ENCODE measurements at regions not wholly inside any gene's neighbourhood (a gene's known extent, or its start where the extent isn't known, plus 50 kb on each side); places are given as distances from the start of the nearest gene placed in this dataset.

DNA sequence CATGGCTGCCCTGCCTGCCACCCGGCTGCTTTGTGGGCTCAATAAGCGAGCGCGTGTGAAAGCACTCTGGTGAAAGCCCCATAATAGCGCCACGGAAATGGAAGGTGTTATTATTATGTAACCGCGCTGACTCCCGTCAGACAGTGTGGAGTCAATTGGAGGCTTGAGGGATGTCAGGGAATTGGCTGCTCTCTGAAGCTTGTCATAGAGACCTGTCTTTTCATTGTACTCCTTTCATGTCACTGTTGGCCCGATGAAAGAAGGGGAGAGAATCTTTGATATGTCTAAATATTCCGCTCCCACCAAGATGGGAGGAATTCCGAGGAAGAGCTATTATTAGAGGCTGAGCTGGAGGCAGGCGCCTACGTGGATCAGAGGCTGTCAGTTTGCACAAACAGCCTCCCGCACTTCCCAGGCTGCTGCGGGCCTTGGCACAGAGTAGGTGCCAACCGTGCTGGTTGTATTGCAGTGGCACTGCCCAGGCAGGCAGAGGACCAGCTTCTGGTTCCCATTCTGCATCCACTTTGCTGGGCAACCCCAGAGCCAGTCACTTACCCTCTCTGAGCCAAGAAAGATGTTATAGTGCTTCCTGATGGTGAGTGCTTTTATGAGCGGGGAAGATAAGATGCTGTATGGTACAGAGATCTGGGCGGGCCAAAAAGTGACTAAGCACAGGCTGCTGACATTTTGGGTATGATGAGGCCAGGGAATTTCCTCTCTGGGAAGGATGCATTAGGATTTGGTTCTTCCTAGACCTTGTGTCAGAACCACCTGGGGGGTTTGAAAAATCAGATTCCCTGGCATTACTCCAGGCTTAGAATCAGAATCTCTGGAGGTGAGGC is 151.4 kb downstream of the RPS24 start:
- Histone ChIP-seq H3K36me3 (ENCODE audit: insufficient read depth) (no peaks in the 10 kb centered on the region), H3K4me1 (ENCODE audit: insufficient read depth) (no peaks in the 10 kb centered on the region), H3K27ac (ENCODE audit: low read depth) (no peak overlapping the region), H3K4me3 (ENCODE audit: low read depth, low read length) (no peak overlapping the region)
- 87% methylated on average over 19 of the region's 19 CpGs for WGBS
- no peak for DNase-seq (ENCODE audit: extremely low spot score)

DNA sequence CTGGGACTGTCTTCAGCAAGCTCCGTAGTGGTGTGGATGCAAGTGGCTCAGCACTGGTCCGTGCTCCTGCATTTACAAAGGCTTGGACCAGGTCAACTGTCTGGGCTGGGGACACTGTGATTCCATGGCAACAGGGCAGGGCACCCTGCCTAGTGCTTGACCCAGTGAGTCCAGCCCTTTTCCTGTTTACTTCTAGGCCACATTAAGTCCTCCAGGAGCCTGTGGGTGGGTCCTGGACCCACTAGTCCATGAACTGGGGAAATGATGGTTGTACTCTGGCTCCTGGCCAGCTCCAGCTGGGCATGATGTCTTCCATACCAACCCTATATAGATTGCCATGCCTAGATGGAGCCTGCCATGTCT is 152.0 kb downstream of the RPS24 start:
- no peak for DNase-seq (ENCODE audit: extremely low spot score)

DNA sequence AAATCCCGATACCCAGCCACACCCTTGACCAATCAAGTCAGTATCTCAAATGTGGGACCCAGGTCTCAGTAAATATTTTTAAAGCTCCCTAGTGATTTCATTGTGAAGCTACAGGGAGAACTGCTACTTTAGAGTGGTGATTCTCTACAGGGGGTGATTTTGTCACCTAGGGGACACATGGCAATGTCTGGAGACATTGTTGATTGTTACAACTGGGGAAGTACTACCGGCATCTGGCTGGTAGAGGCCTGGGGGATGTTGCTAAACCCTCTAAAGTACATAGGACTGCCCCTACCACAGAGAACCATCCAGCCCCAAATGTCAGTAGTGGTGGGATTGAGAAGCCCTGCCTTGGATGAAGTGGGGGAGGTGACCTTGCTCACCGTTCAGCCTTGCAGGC is 152.9 kb downstream of the RPS24 start:
- DNase-seq (ENCODE audit: extremely low spot score): no peak
- Histone ChIP-seq H3K4me3 (ENCODE audit: low read depth, low read length) (no peak overlapping the region), H3K36me3 (ENCODE audit: insufficient read depth) (no peaks in the 10 kb centered on the region), H3K27ac (ENCODE audit: low read depth) (no peak overlapping the region), H3K4me1 (ENCODE audit: insufficient read depth) (no peaks in the 10 kb centered on the region)
- WGBS: 90% methylated on average over 3 of the region's 3 CpGs

More for the DNA sequence above, 152.0 kb downstream of the RPS24 start:
- H3K4me1 ChIP-seq (ENCODE audit: insufficient read depth): no peaks in the 10 kb centered on the region
- no peak overlapping the region for H3K4me3 ChIP-seq (ENCODE audit: low read depth, low read length)
- no peak overlapping the region for H3K27ac ChIP-seq (ENCODE audit: low read depth)
- no peaks in the 10 kb centered on the region for H3K36me3 ChIP-seq (ENCODE audit: insufficient read depth)
- WGBS: 85% methylated on average over 2 of the region's 2 CpGs

DNA sequence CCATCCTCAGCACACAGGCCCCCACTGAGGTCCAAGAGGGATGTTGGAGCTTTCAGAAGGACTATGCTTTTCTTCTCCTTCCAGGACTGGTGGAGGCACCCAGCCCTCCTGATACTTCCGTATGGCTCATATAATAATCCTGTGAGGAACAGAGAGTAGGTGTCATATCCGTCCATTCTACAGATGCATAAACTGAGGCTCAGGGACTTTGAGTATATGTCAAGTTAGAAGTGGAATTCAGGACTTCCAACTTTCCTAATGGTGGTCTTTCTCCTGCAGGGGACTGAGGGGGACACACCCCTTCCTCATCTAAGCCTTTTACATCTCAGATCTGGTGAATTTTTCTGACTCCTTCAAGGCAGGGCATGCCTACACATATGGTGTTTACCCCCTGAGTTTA is 153.7 kb downstream of the RPS24 start:
- H3K4me1 ChIP-seq (ENCODE audit: insufficient read depth): no peaks in the 10 kb centered on the region
- H3K4me3 ChIP-seq (ENCODE audit: low read depth, low read length): no peak overlapping the region
- no peaks in the 10 kb centered on the region for H3K36me3 ChIP-seq (ENCODE audit: insufficient read depth)
- H3K27ac ChIP-seq (ENCODE audit: low read depth): no peak overlapping the region
- DNase-seq (ENCODE audit: extremely low spot score): no peak
- 96% methylated on average over 2 of the region's 2 CpGs for WGBS

DNA sequence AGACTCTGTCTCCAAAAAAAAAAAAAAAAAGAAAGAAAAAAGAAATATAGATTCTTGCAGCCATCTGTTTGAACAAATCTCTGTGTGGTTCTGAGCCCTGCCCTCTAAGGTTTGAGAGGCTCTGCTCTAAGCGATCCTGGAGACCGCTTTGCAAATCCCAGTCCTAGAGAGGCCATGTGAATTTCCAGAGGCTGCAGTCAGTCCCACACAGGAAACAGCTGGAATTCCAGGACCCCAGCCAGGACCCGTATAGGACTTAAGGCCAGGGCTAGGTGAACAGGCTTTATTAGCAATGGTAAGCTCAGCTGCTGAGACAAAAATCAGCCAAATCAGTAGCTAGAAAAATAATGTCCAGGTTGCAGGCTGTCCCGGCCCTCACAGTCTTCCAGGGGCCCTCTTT is 154.8 kb downstream of the RPS24 start:
- no peak overlapping the region for H3K4me3 ChIP-seq (ENCODE audit: low read depth, low read length)
- no peak overlapping the region for H3K27ac ChIP-seq (ENCODE audit: low read depth)
- no peaks in the 10 kb centered on the region for H3K4me1 ChIP-seq (ENCODE audit: insufficient read depth)
- DNase-seq (ENCODE audit: extremely low spot score): no peak
- 70% methylated on average over 4 of the region's 4 CpGs for WGBS
- no peaks in the 10 kb centered on the region for H3K36me3 ChIP-seq (ENCODE audit: insufficient read depth)

DNA sequence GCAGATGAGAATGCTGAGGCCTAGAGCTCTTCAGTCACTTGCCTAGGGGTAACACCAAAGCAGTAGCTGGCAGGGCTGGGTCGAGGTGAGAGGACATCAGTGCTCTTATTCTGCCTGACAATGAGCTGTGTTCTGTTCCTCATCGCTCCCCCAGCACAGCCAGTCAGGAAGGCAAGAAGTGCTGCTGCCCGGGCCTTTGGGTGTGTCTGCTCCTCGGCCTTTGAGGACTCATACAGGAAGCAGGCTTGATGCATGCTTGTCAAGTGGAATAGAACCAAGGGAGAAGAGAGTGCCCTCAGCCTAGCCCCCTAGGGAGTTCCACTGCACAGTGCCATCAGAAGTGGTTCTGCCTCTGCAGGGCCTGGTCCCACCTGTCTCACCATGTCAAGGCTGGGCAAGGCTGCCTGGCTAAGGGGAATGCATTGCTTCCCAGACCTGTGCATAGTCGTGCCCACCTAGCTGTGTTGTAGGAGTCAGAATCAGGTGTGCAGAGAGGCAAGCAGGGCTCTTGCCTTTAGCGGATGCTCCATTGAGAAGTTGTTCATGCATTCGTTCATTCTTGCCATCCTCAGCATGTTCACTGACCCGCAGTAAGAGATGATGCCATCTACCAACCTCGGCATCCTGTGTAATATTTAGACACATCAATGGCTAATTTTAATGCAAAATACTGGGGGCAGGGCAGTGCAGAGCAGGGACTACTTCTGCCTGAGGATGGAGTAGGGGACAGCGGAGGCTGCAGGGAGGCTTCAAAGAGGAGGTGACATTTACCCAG is 156.6 kb downstream of the RPS24 start:
- 90% methylated on average over 10 of the region's 10 CpGs for WGBS
- no peak overlapping the region for H3K27ac ChIP-seq (ENCODE audit: low read depth)
- DNase-seq (ENCODE audit: extremely low spot score): no peak
- no peaks in the 10 kb centered on the region for H3K36me3 ChIP-seq (ENCODE audit: insufficient read depth)
- H3K4me3 ChIP-seq (ENCODE audit: low read depth, low read length): no peak overlapping the region
- no peaks in the 10 kb centered on the region for H3K4me1 ChIP-seq (ENCODE audit: insufficient read depth)

DNA sequence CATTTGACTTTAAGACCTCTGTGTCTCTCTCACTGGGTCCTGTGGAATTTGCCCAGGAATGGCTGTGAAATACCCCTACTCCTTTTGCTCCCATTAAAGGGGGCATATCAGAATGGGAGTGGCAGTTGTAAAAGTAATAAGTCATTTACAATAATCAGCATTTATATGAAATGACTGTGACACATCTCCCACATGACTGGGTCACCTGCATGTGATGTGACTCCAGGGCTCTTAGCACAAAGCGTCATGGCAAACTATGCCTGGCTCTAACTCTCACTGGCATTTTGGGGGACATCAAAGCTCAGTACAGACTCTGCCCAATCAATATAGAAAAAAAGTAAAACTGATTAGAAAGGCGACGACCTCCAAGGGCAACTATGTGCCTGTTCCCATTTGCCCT is 157.6 kb downstream of the RPS24 start:
- no peaks in the 10 kb centered on the region for H3K36me3 ChIP-seq (ENCODE audit: insufficient read depth)
- no peak for DNase-seq (ENCODE audit: extremely low spot score)
- no peak overlapping the region for H3K27ac ChIP-seq (ENCODE audit: low read depth)
- 96% methylated on average over 3 of the region's 3 CpGs for WGBS
- H3K4me1 ChIP-seq (ENCODE audit: insufficient read depth): no peaks in the 10 kb centered on the region
- no peak overlapping the region for H3K4me3 ChIP-seq (ENCODE audit: low read depth, low read length)

DNA sequence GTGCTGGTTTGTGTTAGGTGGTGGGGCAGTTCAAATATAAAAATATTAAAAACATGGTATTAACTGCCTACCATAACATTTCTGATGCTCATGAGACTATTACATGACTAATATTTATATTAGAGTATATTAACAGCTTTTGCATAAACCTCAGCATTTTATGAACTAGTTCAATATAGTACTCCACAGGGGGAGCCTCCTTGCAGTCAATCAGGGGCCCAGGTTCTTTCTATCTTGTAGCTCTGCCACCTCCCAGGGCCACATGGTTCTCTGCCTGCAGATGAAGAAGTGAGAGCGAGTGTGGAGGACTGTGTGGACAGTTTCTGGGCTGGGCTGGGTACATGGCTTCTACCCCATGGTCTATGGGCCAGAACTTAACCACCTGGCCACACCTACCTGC is 159.5 kb downstream of the RPS24 start:
- Histone ChIP-seq H3K4me1 (ENCODE audit: insufficient read depth) (no peaks in the 10 kb centered on the region), H3K36me3 (ENCODE audit: insufficient read depth) (no peaks in the 10 kb centered on the region), H3K4me3 (ENCODE audit: low read depth, low read length) (no peak overlapping the region), H3K27ac (ENCODE audit: low read depth) (no peak overlapping the region)
- DNase-seq (ENCODE audit: extremely low spot score): no peak
- WGBS: 96% methylated on average over 1 of the region's 1 CpG

DNA sequence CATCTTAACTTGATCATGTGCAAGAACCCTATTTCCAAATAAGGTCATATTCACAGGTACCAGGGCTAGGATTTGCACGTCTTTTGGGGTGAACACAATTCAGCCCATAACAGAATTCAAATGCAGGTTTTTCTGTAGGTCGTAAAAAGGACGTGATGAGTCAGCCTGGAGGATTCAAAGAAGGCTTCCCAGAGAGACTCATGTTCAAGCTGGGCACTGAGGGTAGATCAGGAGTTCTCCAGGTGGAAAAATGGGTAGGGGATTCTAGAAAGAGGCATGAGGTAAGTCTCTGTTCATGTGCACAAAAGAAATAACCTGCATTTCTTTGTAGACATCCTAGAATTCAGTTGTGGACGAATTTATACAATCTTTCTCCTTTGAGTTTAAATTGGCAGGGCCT is 160.4 kb downstream of the RPS24 start:
- Histone ChIP-seq H3K36me3 (ENCODE audit: insufficient read depth) (no peaks in the 10 kb centered on the region), H3K4me3 (ENCODE audit: low read depth, low read length) (no peak overlapping the region), H3K4me1 (ENCODE audit: insufficient read depth) (no peaks in the 10 kb centered on the region), H3K27ac (ENCODE audit: low read depth) (no peak overlapping the region)
- 75% methylated on average over 4 of the region's 4 CpGs for WGBS
- DNase-seq (ENCODE audit: extremely low spot score): no peak

DNA sequence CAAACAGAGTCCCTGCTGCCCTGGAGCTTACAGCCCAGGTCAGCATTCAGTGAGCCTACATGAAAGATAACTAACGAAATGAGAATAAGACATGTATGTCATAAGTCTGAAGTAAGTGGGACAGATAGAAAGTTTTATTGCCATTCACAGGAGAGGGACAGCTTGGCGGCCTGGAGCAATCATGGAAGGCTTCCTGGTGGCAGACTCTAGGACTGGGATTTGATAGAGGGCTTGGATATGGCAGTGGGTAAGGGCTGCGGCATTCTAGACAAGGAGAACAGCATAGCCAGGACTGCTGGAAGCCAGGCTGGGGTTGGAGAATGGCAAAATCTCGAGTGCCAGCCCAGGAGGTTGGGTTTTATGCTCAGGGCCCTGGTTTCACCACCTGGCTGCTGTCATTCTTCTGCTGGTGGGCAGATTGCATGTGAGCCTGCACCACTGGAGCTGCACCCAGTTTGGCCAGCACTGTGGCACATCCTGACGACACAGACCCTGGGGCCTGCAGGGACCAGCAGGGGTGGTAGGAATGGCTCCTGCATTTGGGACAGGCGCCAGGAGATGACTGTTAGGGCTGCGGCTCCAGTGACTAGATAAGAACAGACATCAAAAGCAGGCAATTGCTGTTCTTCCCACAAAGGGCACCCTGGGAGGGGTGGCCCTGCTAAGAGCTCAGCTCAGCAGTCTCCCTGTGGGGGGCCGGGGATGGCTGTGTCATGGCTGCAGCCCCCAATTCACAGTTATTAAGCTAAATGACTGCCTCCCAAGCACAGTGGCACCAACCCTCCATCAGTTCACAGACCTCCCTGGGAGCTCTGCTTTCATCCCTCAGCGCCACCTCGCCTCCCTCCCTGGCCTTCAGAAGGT is 161.1 kb downstream of the RPS24 start:
- no peak overlapping the region for H3K4me3 ChIP-seq (ENCODE audit: low read depth, low read length)
- whole genome bisulfite sequencing: 87% methylated on average over 10 of the region's 10 CpGs
- H3K4me1 ChIP-seq (ENCODE audit: insufficient read depth): no peaks in the 10 kb centered on the region
- no peaks in the 10 kb centered on the region for H3K36me3 ChIP-seq (ENCODE audit: insufficient read depth)
- DNase-seq (ENCODE audit: extremely low spot score): no peak
- no peak overlapping the region for H3K27ac ChIP-seq (ENCODE audit: low read depth)

DNA sequence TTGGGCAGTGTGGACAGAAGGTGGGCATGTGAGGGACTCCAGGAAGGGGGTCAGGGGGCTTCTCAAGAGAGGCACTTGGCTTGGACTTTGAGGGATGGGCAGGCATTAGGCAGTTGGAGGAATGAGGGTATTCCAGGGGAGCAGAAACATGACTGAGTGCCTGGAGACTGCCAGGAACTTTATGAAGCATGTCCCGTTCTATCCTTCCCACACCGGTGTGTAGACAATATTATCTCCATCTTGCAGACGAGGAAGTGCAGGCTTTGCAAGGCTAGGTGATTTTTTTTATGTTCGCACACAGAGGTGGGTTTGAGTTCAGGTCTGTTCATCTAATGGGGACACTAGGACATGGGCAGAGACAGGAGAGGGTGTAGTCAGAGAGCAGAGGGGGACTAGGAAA is 162.7 kb downstream of the RPS24 start:
- H3K27ac ChIP-seq (ENCODE audit: low read depth): no peak overlapping the region
- H3K36me3 ChIP-seq (ENCODE audit: insufficient read depth): no peaks in the 10 kb centered on the region
- no peaks in the 10 kb centered on the region for H3K4me1 ChIP-seq (ENCODE audit: insufficient read depth)
- no peak overlapping the region for H3K4me3 ChIP-seq (ENCODE audit: low read depth, low read length)
- 57% methylated on average over 4 of the region's 4 CpGs for WGBS
- no peak for DNase-seq (ENCODE audit: extremely low spot score)

DNA sequence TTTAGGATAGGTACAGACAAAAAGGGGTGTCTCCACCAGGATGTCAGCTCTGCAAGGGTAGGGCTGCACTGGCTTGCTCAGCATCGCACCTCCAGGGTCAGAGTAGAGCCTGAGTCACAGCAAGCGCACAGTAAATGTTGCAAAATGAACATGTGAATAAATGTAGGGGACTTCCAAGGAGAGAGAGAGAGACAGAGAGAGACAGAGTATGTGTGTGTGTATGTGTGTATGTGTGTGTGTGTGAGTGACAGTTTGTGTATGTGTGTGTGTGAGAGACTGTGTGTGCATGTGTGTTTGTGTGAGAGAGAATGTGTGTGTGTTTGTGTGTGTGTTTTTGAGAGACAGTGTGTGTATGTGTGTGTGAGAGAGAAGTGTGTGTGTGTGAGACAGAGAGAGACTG is 163.3 kb downstream of the RPS24 start:
- 74% methylated on average over 2 of the region's 2 CpGs for WGBS
- H3K36me3 ChIP-seq (ENCODE audit: insufficient read depth): no peaks in the 10 kb centered on the region
- no peaks in the 10 kb centered on the region for H3K4me1 ChIP-seq (ENCODE audit: insufficient read depth)
- H3K27ac ChIP-seq (ENCODE audit: low read depth): no peak overlapping the region
- DNase-seq (ENCODE audit: extremely low spot score): no peak
- no peak overlapping the region for H3K4me3 ChIP-seq (ENCODE audit: low read depth, low read length)

DNA sequence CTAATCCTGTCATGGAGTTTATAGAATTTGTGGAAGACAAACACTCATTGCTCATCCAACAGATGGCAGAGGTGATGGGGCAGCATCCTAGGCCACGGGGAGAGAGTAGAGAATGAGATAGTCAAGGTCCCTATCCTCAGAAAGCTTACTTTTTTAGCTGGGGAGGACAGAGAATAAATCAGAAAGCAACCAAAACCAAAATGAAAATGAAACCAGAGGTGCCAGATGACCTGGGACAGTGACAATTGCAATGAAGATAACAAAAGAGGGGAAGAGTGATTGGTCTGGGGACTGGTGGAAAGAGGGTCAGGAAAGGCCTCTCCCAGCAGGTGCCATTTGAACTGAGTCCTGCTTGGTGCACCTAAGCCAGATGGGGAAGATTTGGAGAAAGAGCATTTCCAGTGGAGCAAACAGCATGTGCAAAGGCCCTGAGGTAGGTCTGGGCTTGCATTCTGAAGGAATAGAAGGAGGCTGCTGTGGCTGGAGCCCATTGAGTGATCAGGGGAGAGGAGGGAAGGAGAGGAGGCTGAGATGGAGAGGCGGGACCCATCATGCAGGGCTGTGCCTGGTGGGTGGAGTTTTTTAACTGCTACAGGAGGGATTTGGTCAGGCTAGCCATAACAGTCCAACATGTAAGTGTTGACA is 164.1 kb downstream of the RPS24 start:
- Histone ChIP-seq H3K4me3 (ENCODE audit: low read depth, low read length) (no peak overlapping the region), H3K36me3 (ENCODE audit: insufficient read depth) (no peaks in the 10 kb centered on the region), H3K27ac (ENCODE audit: low read depth) (no peak overlapping the region), H3K4me1 (ENCODE audit: insufficient read depth) (no peaks in the 10 kb centered on the region)
- no peak for DNase-seq (ENCODE audit: extremely low spot score)
- 91% methylated on average over 2 of the region's 2 CpGs for WGBS
